Epithelial cell of esophagus (primary cell): ENCODE measurements at regions not wholly inside any gene's neighbourhood (a gene's known extent, or its start where the extent isn't known, plus 50 kb on each side); places are given as distances from the start of the nearest gene placed in this dataset.
"Not testable (repeated sequence)": the region's sequence is repeated elsewhere in the genome, so short reads cannot be mapped to it uniquely, and the experiment has no call there.

Source experiments
- DNase-seq: peaks from one replicate; pipeline ENCODE4 v3.0.0; 2010; ENCODE audit warnings: low read depth
- H3K4me3 ChIP-seq: 2 replicates; pipeline ENCODE4 v1.5.1; 2011; ENCODE audit warnings: mild to moderate bottlenecking, low read length, control low read depth
- CTCF ChIP-seq: IDR thresholded peaks from 2 replicates; pipeline ENCODE4 v1.5.1; 2011; ENCODE audit warnings: low read depth, mild to moderate bottlenecking, low read length, control low read depth, inconsistent platforms; ENCODE audit not compliant: insufficient read depth; ENCODE audit errors: missing control alignments

- no peak for TF ChIP-seq CTCF
- DNase-seq, result no peak
- no peak overlapping the region for H3K4me3 ChIP-seq
Observed at GRCh38 chr3:26202169-26202568, 412.3 kb downstream of the OXSM start.

GRCh38 chr3:26205475-26205874 lies 415.6 kb downstream of the OXSM start:
- no peak for TF ChIP-seq CTCF
- H3K4me3 ChIP-seq, result no peak overlapping the region
- no peak for DNase-seq

- no peak for TF ChIP-seq CTCF
- DNase-seq, result no peak
- no peak overlapping the region for H3K4me3 ChIP-seq
Observed at GRCh38 chr3:26208201-26208600, 414.4 kb upstream of the LRRC3B start.

- H3K4me3 ChIP-seq, result no peak overlapping the region
Observed at GRCh38 chr3:26229801-26230200, 392.8 kb upstream of the LRRC3B start.

GRCh38 chr3:26233374-26233773 lies 389.2 kb upstream of the LRRC3B start:
- TF ChIP-seq CTCF, result no peak
- DNase-seq, result no peak
- no peak overlapping the region for H3K4me3 ChIP-seq

More at GRCh38 chr3:26229801-26230200, 392.8 kb upstream of the LRRC3B start:
- DNase-seq, result no peak
- no peak for TF ChIP-seq CTCF

GRCh38 chr3:26236531-26236930 lies 386.0 kb upstream of the LRRC3B start:
- DNase-seq, result no peak
- no peak for TF ChIP-seq CTCF
- no peak overlapping the region for H3K4me3 ChIP-seq

- no peak for DNase-seq
- no peak for TF ChIP-seq CTCF
- no peak overlapping the region for H3K4me3 ChIP-seq
Observed at GRCh38 chr3:26237036-26237682, 385.4 kb upstream of the LRRC3B start.

- DNase-seq, H3K4me3 ChIP-seq: not testable (repeated sequence)
Observed at GRCh38 chr3:26244586-26244985, 378.0 kb upstream of the LRRC3B start.
